Fibroblast of skin of abdomen (primary cell): ENCODE measurements at regions not wholly inside any gene's neighbourhood (a gene's known extent, or its start where the extent isn't known, plus 50 kb on each side); places are given as distances from the start of the nearest gene placed in this dataset.

ENCODE experiments used
- DNase-seq: peaks from one replicate; pipeline ENCODE4 v3.0.0-alpha.2; 2013

DNA sequence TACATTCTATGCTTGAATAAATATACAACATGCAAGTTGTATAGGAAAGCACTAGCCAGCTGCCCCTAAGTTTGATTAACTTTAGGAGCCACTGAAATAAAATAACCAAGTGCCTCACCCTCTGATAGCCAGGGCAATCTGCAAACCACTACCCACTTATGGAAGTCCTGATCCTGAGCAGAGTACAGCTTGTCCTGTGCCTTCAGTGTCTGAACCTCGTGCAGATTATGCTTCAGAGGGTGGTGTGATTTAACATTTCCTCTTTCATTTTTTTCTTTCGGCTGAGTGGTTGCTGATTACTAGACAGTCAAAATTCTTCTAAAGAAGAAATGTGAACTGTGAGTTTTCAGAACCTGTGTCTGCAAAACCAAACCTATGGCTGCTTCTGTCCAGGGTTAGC is 327.7 kb downstream of the PIK3R1 start:
- no peak for DNase-seq

DNA sequence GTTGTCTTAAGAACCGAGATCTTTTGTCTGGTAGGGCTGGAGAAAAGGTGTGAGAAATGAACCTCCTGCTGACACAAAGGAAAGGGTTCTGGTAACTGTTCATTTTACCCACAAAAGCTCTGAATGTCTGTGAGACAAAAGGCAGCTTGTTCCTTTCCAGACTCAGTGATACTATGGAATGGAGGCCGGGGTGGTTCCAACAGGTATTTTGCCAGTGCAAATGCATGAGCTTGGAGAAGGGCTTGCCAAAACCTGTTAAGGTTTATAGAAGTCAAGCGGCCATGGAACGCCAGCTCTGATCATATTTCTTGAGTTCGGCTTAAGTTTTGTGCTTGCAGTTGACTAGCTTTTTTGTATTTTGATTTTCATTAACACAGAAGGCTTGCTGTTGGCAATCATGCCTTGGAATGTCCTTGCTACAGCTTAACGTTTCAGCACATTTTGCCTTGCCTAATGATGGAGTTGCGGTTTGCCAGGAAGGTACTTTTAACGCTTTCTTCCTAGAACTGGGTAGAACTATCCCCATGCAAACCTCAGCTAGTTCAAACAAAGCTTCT is 328.6 kb downstream of the PIK3R1 start:
- DNase-seq = no peak

DNA sequence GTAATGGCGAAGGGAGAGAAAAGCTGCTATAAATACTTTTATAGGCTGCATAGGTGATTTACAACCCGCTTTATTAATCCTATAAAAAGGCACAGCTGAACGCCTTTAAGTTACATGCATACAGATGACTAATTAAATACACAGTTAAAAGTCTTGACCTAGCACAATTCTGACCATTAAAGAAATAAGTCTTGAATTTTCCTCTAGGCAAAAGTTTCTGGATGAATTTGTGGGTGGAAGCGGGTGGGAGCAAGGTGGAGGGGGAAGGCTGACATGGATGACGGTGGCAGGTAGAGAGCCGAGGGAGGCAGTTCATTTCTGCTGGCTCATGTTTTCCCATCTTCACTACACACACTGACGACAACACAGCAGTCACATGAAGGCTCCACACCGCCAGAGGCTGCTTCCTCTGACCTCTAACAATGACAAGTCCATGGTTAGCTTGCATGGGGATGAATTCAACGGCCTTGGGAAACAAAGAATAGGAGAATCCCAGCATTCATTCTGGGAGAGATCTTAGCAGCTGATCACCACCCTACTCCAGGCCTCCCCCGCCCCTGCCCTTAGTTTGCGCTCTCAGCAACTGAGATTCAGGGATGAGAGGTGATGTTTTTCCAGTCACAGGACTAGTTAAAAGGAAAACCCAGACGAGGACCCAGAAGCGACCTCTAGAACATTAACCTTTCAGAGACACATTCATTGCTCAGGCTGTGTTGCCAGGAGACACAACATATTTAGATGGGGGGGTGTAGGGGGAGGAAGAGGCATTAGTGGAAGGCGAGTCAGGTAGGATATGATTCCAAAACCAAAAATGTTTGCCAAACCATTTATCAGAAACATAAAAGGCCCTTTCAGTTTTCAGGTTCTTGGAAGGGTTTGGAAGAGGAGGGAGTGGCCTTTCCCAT is 329.3 kb downstream of the PIK3R1 start:
- peak; percentile 67 for DNase-seq

DNA sequence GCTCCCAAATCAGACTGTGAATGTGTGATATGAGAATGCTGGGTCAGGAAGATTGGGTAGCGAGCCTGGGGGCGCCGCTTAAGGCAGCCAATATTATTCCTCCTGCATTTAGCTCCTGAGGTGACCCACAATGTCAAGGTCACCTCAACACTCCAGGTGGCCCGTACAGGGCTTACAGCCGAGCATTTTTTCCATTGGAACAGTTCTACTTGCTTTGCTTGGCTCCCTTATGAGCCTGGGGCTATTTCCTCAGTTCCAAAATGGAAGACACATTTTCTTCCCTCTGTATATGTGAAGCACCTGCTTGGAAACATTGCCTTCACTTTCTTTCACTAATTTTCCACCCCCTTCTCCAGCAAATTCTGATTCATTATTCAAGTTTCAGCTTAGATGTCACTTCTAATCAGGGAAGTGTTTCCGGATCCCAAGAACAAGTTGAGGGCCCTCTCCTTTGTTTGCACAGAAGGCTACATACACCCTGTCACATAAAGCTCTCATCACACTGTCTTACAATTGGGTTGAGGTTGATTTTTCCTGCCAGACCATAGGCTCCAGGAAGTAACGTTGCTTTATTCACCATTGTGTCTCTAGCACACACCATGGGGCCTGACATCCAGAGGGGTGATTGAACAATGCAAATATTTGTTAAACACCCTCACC is 330.2 kb downstream of the PIK3R1 start:
- DNase-seq = no peak

DNA sequence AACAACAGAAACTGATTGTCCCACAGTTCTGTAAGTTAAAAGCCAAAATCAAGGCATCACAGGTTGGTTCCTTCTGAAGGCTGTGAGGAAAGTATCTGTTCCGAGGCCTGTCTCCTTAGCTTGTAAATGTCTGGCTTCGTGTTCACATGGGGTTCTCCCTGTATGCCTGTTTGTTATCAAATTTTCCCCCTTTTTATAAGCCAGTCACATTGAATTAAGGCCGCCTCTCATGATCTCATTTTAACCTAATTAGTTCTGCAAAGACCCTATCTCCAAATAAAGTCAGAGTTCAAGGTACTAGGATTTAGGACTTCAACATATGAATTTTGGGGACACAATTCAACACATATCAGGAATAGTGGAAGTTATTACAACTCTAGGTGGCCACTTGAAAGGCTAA is 331.5 kb downstream of the PIK3R1 start:
- DNase-seq = no peak

DNA sequence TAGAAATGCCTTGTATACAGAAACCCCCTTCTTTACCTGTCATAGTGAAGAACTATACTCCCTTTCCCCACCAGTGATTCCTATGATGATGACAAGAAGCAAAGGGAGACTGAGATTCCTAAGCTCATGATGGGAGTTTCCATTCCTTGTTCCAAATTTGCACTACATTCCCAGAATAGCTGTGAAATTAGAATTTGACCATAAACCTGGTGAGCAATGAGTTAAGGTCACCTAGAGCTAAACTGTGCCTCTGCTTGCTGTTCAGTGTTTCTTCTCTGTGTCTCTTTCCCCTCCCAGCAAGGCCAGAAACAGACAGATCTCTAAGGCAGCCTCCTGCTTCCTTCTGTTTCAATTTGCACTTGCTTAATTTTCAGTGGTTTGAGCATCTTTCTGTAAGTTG is 332.1 kb downstream of the PIK3R1 start:
- DNase-seq = peak; percentile 60

DNA sequence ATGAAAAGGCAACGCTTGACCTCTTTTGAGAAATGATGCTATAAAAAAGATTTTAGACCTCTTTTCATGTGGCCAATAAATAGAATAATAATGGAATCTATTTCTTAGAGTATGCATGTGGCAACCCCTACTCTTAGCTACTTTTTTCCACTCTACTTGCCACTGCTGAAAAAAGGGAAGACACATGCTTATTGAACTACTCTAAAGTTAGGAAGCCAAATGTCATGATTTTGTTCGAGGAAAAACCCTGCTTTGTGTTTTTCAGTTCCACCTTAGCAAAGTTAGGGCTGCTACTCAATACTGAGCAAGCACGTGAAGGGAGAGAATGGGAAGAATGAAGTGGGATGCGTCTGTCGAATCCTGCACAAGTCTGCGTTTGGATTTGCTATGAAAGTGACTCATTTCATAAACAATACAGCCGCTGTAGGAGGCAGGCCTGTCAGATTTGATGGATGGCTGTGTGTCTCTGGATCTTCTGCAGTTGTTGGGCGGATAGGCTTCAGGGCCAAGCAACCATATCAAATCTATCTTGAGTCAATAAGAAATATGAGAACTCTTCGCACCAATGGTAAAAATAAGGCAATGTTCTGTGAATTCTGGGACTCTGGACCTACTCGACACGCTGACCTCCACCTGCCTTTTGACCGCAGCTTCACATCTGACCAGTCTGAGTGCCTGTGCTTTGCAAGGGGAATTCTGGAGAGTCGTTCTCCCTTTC is 333.6 kb downstream of the PIK3R1 start:
- peak; percentile 93 for DNase-seq

DNA sequence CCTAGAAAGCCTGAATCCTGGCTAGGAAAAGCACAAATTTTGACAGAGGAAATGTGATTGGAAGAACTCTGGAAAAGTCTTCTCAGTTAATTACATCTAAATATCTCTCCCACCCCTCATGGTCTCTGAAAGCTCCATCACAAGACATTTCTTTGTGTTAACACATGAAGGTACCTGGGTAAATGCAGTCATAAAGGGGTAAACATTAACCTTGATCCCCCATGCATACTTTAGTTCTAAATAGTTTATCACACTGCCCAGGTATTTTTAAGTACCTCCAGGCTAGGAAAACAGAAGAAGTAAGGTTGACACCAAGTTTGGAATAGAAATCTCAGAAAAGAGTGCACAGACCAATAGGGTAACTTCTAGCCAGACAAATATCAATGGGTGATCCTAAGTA is 334.5 kb downstream of the PIK3R1 start:
- no peak for DNase-seq

DNA sequence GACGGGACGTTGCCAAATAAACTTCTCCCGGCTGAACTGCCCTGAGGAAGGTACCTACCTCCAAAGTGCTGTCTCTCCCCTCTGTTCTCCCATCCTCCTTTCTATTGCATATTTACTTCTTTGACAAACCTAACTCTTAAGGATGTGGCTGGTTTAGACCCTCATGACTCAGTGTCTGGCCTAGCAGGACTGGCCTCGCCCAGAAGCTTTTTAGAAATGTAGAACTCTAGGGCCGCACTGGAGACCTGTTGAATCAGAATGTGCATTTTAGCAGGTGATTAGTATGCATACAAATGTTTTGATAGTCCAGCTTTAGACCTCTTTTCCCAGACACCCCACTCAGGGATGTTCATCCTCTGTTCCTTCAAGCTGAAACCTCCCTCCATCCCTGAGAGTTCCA is 335.9 kb downstream of the PIK3R1 start:
- no peak for DNase-seq

DNA sequence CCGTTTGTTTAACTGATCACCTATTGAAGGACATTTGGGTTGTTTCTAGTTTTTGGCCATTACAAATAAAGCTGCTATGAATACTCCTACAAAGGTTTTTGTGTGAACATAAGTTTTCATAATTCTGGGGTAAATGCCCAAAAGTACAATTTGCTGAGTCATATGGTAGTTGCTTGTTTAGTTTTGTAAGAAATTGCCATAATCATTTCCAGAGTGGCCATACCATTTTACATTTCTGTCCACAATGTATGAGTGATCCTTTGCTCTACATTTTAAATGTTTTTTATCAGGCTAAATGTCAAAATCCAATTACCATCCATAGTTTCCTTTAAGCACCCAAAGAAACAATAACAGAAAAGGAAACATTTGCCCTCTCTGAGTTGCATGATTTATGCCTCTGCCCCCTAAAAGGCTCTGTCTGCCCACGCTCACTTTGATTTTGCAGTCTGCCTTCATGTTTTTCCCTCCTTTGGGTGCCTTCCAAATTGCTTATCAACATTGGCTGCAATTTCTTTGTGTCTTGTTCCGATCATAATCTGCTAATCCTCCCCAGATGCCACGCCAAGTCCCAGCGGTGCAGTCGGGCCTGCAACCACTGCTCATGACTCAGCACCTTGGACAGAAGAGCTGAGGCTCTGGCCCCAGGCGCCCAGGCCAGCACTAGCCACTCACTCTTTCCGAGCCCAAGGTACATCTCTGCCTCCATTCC is 339.2 kb downstream of the PIK3R1 start:
- DNase-seq = peak; percentile 80

DNA sequence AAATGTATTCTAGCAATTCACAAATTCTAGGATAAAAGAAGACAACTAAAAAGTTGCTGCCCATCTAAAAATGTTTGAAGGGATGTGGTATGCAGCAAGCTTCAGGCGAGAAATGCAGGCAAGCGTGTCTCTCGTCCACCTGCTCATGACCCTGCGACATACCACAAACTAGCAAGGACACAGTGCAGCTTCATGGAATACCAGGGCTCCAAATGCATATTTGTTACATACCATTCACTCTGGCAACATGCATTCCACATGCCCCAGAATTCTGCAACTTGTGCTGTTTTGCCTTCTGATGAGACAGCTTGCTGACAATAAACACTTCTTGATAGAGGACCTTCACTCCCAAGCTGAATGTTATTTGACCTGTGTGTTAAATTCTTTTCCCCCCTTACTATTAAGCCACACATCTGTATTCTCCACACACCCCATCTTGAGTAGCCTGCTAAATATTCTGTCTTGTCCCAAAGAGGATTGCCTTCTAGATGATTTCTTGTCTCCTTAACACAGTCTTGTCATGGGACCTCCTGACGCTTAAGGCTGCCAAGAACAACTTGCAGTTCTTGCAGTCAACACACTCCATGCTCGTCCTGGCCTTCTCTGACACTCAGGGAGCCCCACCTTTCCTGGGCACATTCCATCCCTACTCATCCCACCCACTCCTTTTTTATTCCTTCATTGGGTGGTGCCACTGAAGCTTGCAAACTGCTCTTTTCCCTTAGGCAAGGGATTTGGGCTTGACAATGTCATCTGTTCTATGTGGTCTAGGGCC is 340.5 kb downstream of the PIK3R1 start:
- DNase-seq = peak; percentile 49

DNA sequence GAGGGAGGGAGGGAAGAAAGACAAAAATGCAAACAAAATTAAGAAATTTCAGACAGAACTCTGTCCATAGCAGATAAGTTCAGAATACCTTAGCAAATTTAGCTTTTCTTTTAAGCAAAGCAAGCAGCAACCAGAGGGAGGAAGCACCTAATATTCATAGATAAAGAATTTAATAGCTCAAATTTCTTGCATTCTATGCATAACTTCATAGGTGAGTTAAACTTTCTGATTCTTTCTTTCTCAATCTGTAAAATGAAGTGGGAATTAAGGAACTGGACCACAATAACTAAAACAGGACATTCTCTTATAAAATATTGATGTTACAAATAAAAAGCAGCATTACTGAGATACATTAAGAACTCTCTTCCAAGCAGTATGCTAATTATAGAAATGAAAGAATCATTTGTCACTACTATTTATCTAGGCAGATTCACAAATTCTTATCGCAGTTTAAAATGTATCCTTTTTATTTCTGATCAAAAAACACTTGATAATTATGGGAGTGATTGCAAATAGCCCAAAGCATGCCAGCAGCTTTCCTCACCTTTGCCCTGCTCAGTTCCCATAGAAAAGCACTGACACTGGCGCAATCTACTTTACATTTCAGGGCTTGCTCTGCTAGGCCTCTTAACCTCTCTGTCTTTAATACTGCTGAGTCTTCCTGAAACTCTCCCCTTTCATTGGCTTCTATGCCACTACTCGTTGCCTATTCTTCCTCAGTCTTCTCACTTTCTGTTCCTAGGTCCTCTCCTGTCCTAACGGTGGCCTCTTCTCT is 341.8 kb downstream of the PIK3R1 start:
- DNase-seq = peak; percentile 56

DNA sequence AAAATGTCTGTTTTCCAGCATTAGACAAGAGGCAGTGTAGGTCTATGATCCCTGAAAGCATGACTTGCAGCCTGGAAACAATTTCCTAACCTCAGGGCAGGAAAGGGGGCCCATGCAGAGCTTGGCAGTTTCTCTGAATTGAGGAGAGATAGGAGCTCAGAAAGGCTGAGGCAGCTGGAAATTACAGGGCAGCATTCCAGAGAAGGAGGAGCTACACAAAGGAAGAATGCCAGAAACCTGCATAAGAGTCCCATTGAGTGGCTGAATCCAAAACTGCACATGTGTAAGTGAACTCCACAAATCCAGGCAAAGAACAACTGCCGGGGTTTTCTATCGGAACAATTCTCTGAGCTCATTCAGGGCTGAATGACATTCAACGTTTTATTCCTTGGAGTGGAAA is 346.8 kb downstream of the PIK3R1 start:
- peak; percentile 74 for DNase-seq

DNA sequence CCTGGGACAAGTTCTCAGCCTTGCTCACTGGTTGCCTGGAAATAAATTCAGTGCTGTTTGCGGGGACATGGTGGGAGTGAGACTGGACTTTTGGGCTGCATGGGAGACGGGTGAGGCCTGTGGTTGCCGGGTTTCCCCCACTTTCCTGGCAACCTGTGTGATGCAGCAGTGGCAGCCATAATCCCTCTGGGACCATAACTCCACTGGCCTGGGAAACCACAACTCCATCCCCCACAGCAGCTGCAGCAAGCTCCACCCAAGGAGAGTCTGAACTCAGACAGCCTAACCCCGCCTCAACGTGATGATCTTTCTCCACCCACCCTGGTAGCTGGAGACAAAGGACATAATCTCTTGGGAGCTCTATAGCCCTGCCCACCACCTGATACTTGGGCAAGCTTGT is 349.9 kb downstream of the PIK3R1 start:
- DNase-seq = no peak

DNA sequence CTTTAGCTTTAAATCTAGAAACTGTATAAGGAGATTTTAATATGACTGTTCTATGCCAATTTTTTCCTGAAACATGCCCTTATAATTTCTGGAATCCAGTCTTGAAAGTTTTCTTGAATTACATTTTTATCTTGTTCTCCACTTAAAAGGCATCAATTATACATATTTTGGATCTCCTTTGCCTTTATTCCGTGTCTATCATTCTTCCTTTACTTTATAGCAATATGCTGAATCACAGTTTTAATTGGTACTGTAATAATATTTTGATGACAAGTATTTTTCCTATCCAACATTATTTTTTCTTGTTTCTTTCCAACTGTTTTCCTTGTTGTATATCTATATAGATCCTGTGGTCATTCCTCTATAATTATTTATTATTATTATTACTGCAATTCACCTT is 361.2 kb downstream of the PIK3R1 start:
- DNase-seq = no peak

DNA sequence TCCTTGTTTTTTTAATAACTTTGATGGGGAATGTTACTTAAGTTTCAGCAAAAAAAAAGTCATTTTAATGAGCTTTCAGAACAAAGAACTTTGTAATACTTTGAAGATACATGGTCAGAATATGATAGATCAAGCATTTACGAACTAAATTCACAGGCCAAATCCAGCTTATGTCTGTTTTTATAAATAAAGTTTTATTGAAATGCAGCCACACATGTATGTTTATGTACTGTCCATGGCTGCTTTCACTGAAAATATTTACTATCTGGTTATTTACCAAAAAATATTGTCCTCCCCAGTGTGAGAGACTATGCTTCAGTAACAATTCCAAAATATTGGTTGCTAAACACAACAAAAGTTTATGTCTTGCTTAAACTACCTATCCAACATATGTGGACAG is 366.7 kb downstream of the PIK3R1 start:
- DNase-seq = no peak

DNA sequence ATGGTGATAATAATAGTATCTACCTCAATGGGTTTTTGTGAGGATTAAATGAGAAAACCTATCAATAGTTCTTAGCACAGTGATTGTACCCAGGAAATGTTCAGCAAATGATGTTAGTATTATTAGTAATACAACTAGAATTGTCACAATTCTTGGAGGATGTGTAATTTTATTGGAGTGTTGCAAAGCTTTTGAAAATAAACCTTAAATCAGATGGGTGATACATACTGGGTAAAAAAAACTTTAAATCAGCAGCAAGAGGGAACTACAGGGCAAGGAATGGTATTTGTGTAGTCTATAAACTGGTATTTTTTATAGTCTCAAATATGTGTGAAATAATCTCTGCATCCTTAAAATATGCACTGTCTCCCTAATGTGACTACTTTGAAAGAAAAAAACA is 371.6 kb downstream of the PIK3R1 start:
- DNase-seq = peak; percentile 36

DNA sequence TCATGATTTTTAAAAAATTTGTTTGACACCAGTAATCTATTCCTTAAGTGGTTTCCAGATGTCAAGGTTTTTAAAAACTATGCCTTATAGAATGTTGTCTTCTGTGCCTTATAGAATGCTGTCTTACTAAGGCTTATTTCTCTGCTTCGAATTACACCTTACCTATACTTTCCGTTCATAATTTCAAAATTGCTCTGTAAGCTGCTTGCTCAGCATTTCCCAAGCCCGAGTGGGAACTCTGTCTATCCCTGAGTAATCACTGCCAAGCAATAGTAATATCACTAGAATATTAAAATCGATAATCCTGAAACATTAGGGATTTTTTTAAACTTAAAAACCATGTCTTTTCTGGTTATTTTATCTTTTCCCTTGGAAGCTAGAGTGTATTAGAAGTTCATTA is 376.3 kb downstream of the PIK3R1 start:
- DNase-seq = no peak

DNA sequence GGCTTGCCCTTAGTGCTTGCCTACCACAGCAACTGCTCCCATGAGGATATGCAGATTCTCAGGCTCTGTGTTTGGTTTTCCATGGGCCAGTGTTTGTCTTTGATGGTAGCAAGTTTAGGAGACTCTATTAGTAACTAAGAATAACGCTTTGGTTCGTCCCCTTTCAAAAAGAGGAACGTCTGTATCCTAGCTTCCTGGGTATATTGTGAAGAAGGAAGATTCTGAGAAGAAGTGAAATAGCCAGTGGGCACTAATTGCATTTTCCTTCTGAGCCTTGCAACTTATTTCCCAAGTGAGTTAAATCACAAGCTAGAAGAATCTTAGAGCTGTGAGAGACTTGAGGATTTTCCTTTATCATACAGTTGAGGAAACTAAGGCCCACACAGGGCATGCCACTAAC is 376.8 kb downstream of the PIK3R1 start:
- no peak for DNase-seq

DNA sequence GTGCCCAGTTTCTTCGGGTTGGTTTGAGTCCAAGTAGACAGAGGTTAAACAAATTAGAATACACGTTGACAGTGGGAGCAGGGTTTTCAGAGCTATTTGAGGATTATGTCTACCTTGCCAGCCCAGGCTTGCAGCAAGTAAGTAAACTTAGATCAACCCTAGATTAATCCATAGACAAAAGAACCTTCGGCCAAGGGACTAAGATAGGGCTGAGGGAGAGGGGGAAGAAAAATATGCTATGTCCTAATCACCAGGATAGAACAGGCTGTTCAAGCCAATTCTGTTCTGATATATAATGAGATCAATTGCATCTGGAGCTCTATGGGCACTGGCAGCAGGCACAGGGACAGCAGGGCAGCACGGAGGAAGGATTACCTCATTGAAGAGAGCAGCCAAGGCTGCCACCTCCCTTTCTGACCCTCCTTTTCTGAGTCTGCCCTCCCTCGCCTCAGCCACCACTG is 377.7 kb downstream of the PIK3R1 start:
- no peak for DNase-seq

DNA sequence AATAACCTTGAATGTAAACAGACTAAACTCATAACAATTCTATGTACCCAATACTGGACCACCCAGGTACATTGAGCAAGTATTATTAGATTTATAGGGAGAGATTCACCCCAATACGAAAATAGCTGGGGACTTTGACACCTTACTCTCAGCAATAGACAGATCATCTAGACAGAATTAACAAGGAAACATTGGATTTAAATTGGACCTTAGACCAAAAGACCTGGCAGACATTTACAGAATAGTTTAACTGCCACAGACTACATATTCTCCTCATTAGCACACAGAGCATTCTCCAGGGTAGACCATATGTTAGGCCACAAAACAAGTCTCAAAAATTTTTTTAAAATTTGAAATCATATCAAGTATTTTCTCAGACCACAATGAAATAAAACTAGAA is 397.4 kb downstream of the PIK3R1 start:
- DNase-seq = no peak
